ENCODE measurements at regions not wholly inside any gene's neighbourhood (a gene's known extent, or its start where the extent isn't known, plus 50 kb on each side); places are given as distances from the start of the nearest gene placed in this dataset.

DNA sequence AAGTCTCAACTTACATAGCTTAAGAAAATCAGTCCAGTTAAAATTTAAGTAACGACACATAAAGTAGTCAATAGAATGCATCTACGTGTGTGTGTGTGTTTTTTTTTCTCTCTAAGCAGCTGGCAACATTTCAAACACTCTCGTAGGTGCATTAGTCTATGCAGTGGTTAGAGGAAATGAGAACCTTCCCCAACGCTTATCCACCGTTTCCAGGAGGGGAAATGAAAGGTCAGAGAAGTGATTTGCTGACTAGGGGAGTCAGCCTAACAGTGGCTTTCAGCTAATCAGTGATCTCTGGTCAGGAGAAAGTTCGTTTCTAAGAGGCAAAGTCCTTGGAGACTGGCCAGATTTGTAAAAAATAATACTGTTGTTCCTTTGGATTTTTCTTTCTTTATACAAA lies 806.6 kb downstream of the C6orf118 start:
- TF ChIP-seq, protein P1, sequence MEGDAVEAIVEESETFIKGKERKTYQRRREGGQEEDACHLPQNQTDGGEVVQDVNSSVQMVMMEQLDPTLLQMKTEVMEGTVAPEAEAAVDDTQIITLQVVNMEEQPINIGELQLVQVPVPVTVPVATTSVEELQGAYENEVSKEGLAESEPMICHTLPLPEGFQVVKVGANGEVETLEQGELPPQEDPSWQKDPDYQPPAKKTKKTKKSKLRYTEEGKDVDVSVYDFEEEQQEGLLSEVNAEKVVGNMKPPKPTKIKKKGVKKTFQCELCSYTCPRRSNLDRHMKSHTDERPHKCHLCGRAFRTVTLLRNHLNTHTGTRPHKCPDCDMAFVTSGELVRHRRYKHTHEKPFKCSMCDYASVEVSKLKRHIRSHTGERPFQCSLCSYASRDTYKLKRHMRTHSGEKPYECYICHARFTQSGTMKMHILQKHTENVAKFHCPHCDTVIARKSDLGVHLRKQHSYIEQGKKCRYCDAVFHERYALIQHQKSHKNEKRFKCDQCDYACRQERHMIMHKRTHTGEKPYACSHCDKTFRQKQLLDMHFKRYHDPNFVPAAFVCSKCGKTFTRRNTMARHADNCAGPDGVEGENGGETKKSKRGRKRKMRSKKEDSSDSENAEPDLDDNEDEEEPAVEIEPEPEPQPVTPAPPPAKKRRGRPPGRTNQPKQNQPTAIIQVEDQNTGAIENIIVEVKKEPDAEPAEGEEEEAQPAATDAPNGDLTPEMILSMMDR (IDR thresholded peaks at IDR 0.05) = no peak
- no peak overlapping the region for H3K27ac ChIP-seq
- no peaks in the 10 kb centered on the region for H3K36me3 ChIP-seq
- DNase-seq = no peak
- intact Hi-C loops (cut with DNase I) = no loop called here
- no peak overlapping the region for H3K4me3 ChIP-seq
- H3K9me3 ChIP-seq = no peaks in the 10 kb centered on the region
- H3K4me1 ChIP-seq = no peaks in the 10 kb centered on the region
- no peaks in the 10 kb centered on the region for H3K27me3 ChIP-seq
- no peak for ATAC-seq

DNA sequence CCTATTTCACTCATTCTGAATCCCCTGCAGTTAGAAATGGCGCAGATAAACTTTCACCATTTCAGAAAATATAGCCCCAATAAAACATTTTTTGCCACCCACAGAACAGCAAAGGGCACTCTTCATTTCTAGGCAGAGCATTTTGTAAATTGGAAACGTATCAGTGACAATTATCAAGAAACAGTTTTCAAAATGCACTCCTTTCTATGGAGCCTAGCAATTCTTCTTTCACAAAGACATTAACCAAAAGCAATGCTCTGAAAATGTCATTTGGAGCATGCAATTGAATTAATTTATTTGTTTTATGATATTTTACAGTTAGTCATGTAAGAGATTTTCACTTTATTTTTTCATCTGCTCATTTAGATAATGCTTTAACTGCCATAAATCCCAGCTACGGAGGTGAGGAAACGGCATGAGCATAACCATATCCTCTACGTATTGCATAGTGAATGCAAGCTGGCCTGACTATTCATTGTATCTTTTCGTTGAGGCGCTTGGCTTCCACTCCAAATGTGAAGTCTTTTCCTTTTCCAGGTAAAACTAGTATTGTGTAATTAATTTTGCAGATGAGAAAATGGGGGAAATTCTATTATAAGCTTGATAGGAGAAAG lies 813.4 kb downstream of the C6orf118 start:
- intact Hi-C loops (cut with DNase I) = no loop called here
- H3K4me1 ChIP-seq = no peaks in the 10 kb centered on the region
- no peaks in the 10 kb centered on the region for H3K9me3 ChIP-seq
- no peaks in the 10 kb centered on the region for H3K36me3 ChIP-seq
- no peaks in the 10 kb centered on the region for H3K27me3 ChIP-seq
- H3K4me3 ChIP-seq = no peak overlapping the region
- TF ChIP-seq, protein P1 (IDR thresholded peaks at IDR 0.05) = no peak
- H3K27ac ChIP-seq = no peak overlapping the region
- DNase-seq = no peak
- ATAC-seq = no peak

DNA sequence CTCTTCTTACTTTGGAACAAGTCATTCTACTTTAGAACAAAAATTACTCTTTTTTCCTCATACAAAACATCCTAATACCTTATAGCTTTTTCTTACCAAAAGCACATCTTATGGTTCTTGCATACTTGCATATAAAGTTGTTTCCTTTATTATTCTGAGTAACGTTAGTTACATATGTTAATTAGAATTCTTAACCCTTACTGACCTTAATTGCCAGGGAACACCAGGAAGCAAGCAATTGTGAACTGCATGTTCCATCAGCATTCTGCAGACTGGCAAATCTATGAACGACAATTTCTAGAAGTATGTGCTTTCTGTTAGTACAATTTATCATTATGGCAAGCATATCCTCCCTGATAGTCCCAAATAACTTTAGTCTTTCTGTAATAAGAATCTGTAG lies 831.0 kb downstream of the C6orf118 start:
- Histone ChIP-seq H3K27me3 (no peaks in the 10 kb centered on the region), H3K9me3 (no peaks in the 10 kb centered on the region), H3K4me3 (no peak overlapping the region), H3K27ac (no peak overlapping the region), H3K36me3 (no peaks in the 10 kb centered on the region), H3K4me1 (no peaks in the 10 kb centered on the region)
- TF ChIP-seq, protein P1 (IDR thresholded peaks at IDR 0.05) = no peak
- intact Hi-C loops (cut with DNase I) = no loop called here
- ATAC-seq = no peak
- DNase-seq = no peak

DNA sequence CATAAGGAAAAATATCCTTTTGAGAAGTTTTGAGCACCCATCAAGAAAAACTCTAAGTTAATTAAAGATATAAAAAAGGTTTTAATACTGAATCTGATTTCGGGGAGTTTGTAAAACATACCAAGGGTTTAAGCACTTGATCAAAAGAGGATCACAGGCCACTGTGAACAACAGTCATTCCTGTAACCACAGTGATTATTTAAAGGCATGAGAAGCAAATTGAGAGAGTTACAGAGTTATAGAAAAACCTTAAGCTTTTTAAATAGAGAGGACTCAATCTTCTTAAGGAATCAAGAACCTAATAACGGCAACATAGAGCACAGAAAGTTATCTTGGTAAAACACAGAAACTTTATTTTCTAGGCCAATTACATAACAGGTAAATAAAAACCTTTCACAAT lies 831.6 kb downstream of the C6orf118 start:
- no peaks in the 10 kb centered on the region for H3K36me3 ChIP-seq
- no peak for ATAC-seq
- H3K27ac ChIP-seq = no peak overlapping the region
- H3K9me3 ChIP-seq = no peaks in the 10 kb centered on the region
- DNase-seq = no peak
- H3K4me1 ChIP-seq = no peaks in the 10 kb centered on the region
- TF ChIP-seq, protein P1 (IDR thresholded peaks at IDR 0.05) = no peak
- no peaks in the 10 kb centered on the region for H3K27me3 ChIP-seq
- H3K4me3 ChIP-seq = no peak overlapping the region
- intact Hi-C loops (cut with DNase I) = no loop called here

DNA sequence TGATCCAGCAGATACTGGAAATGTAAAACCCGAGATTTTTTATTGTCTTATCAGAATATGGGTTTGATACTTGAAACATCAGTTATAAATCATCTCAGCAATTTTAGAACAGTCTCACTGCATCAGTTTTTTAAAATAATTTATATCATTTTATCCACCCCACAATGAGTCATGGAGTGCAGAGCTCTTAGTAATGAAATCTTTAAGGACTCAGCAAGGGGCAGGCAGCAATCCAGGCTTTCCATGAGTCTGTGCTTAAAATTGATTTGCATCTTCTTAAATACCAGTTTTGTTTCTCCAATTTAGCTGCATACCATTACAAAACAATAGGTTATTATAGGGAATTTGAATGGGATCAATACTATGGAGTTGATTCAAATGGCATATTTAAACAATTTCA lies 832.3 kb downstream of the C6orf118 start:
- H3K9me3 ChIP-seq = no peaks in the 10 kb centered on the region
- TF ChIP-seq, protein P1 (IDR thresholded peaks at IDR 0.05) = no peak
- H3K4me3 ChIP-seq = no peak overlapping the region
- H3K27me3 ChIP-seq = no peaks in the 10 kb centered on the region
- DNase-seq (no peak), ATAC-seq (no peak)
- no peaks in the 10 kb centered on the region for H3K36me3 ChIP-seq
- H3K27ac ChIP-seq = no peak overlapping the region
- no peaks in the 10 kb centered on the region for H3K4me1 ChIP-seq
- intact Hi-C loops (cut with DNase I) = no loop called here
